ENCODE measurements at regions not wholly inside any gene's neighbourhood (a gene's known extent, or its start where the extent isn't known, plus 50 kb on each side); places are given as distances from the start of the nearest gene placed in this dataset.

DNA sequence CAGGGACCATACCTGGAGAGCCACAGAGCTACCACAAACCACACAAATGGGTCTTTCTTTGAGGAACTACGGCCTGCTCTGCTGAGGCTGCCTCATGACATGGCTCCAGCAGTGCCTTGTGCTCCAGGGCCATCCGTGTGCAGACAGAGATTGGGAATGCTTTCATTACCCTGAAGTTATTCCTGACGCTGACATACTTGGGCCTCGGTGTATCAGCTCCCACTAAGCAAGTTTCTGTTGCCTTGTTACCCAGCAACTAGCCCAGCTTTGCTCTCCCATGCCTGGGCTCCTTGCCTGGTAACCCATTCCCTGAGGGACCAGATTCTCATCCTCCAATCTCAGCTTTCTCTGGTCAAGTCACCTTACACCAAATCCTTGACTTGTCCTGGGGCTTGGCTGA lies 80.3 kb upstream of the FZD7 start:
- no peak for DNase-seq
- Histone ChIP-seq H3K27me3 (peaks cover 4% of the 10 kb centered on the region), H3K4me3 (no peak overlapping the region), H3K9me3 (no peaks in the 10 kb centered on the region), H3K27ac (no peak overlapping the region), H3K4me1 (no peaks in the 10 kb centered on the region), H3K36me3 (no peaks in the 10 kb centered on the region)
- intact Hi-C loops (cut with DNase I): no loop called here
- ATAC-seq: no peak
- no peak for TF ChIP-seq CTCF (IDR thresholded peaks at IDR 0.05)

DNA sequence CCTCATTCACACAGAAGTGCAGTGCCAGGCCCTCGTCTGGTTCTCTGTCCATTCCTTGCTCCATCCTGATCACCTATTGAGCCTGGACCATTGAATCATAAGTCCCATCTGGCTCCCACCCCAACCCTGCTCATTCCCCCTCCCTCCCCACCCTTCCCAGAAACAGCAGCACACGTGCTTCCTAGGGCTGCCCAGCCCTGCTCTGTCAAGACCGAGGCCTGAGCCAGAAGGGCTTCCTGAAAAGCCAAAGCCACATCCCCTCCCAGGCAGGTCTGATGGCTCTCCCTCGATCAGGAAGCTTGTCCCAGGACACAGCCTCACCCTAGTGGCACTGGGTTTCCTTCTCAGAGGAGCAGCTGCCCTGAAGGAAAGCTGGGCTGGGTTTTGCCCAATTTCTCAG lies 79.8 kb upstream of the FZD7 start:
- no peaks in the 10 kb centered on the region for H3K9me3 ChIP-seq
- peaks cover 4% of the 10 kb centered on the region for H3K27me3 ChIP-seq
- H3K27ac ChIP-seq: no peak overlapping the region
- no peak for ATAC-seq
- no peak overlapping the region for H3K4me3 ChIP-seq
- no peaks in the 10 kb centered on the region for H3K36me3 ChIP-seq
- intact Hi-C loops (cut with DNase I): no loop called here
- no peaks in the 10 kb centered on the region for H3K4me1 ChIP-seq
- no peak for DNase-seq
- TF ChIP-seq CTCF (IDR thresholded peaks at IDR 0.05): no peak

GRCh38 chr2:201955231-201955630 lies 78.4 kb upstream of the FZD7 start:
- ATAC-seq: no peak
- no peaks in the 10 kb centered on the region for H3K9me3 ChIP-seq
- no peak overlapping the region for H3K4me3 ChIP-seq
- H3K27ac ChIP-seq: no peak overlapping the region
- intact Hi-C loops (cut with DNase I): no loop called here
- no peak for DNase-seq
- TF ChIP-seq CTCF (IDR thresholded peaks at IDR 0.05): no peak
- no peaks in the 10 kb centered on the region for H3K4me1 ChIP-seq
- H3K27me3 ChIP-seq: no peaks in the 10 kb centered on the region
- H3K36me3 ChIP-seq: no peaks in the 10 kb centered on the region

- H3K4me1 ChIP-seq: no peaks in the 10 kb centered on the region
- DNase-seq: no peak
- H3K36me3 ChIP-seq: no peaks in the 10 kb centered on the region
- intact Hi-C loops (cut with DNase I): no loop called here
- TF ChIP-seq CTCF (IDR thresholded peaks at IDR 0.05): no peak
- peak; percentile 42 for ATAC-seq
- H3K27ac ChIP-seq: no peak overlapping the region
- no peaks in the 10 kb centered on the region for H3K9me3 ChIP-seq
- no peaks in the 10 kb centered on the region for H3K27me3 ChIP-seq
- no peak overlapping the region for H3K4me3 ChIP-seq
Observed at GRCh38 chr2:201955702-201956141, 77.9 kb upstream of the FZD7 start.

- H3K27ac ChIP-seq: no peak overlapping the region
- no peak for ATAC-seq
Observed at GRCh38 chr2:201956361-201956760, 77.3 kb upstream of the FZD7 start.

More at GRCh38 chr2:201956361-201956760, 77.3 kb upstream of the FZD7 start:
- no peak for DNase-seq
- Histone ChIP-seq H3K9me3 (no peaks in the 10 kb centered on the region), H3K4me1 (no peaks in the 10 kb centered on the region), H3K27me3 (no peaks in the 10 kb centered on the region), H3K36me3 (no peaks in the 10 kb centered on the region), H3K4me3 (no peak overlapping the region)
- TF ChIP-seq CTCF (IDR thresholded peaks at IDR 0.05): no peak
- intact Hi-C loops (cut with DNase I): no loop called here
